Stimulated activated CD8-positive, alpha-beta memory T cell treated with anti-CD3 and anti-CD28 coated beads, Interleukin-15, amount 100 ng/mL, for 24 hours (primary cell): ENCODE measurements at regions not wholly inside any gene's neighbourhood (a gene's known extent, or its start where the extent isn't known, plus 50 kb on each side); places are given as distances from the start of the nearest gene placed in this dataset.

Source experiments
- DNase-seq: peaks from one replicate; pipeline ENCODE4 v3.0.0-alpha.2; 2020; ENCODE audit warnings: low read depth

DNA sequence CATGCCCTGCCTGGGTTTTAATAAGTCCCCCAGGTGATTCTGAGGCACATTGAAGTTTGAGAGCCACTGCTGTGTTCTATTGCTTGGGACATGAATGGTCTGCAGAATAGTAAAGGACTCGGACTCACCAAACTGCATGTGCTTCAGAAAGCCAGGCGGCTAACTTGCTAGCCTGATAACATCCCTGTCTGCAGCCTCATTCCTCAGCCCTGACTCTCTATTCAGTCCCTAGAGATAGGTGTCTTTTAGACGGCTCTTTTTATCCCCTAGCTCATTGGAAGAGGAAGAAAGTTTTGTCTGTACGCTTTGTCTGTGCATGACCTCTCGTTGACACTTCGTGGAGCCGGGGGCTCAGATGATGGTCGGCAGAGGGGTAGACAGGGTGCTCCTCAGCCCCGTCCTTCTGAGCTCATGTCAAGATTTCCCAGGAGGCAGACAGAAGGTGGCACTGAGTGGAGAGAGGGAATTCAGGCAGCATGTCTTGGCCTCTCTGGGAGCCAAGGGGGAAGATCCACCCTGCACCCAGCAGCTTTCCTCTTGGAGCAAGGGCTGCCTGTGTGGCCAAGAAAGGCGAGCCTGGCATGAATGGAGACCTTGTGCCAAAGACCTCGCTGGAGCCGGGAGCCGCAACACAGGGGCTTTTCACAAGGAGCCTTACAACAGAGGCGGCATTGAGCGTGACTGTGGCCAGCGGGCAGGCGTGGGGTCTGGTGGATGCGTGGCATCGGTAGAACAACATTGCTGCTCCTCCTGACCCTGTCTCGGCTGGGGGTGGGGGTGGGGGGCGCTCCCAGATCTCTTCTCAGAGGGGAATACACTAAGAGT, 51.1 kb upstream of the PODXL start:
- DNase-seq, result no peak

DNA sequence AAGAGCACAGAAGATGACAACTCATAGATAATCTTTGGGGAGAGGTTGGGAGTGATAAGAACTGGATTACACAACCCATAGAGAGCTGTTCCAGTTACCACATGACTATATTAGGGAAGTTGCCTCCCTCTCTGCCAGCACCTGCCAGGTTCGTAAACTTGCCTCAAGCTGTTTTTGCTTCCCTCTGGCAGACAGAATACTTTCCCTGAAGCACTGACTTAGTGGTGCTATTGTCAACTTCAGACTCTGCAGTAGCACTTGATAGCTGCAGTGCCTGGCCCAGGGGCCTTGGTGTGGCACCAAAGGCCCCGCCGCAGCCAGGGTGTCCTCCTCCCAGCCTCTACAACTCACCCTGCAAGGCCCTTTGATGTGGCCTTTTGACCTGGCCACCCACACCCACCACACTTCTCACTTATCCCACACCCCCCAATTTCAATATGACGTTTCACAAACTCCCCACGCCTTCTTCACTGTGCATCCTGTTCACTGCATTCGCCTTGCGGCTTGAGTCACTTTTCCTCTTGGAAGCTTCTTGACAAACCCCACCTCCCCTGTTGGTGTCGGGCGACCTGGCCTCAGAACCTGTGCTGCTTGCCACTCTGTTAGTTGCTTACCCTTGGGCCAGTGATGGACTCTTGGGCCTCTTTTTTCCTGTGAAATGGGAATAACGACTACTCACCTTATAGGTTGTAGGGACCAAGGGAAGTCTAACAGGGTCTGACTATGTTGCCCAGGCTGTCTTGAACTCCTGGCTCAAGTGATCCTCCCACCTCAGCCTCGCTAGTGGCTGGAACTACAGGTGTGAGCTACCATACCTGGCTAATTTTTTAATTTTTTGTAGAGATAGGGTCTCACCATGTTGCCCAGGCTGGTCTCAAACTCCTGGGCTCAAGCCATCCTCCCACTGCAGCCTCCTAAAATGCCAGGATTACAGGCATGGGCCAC, 50.2 kb upstream of the PODXL start:
- DNase-seq, result no peak
